ENCODE measurements at regions not wholly inside any gene's neighbourhood (a gene's known extent, or its start where the extent isn't known, plus 50 kb on each side); places are given as distances from the start of the nearest gene placed in this dataset.

DNA sequence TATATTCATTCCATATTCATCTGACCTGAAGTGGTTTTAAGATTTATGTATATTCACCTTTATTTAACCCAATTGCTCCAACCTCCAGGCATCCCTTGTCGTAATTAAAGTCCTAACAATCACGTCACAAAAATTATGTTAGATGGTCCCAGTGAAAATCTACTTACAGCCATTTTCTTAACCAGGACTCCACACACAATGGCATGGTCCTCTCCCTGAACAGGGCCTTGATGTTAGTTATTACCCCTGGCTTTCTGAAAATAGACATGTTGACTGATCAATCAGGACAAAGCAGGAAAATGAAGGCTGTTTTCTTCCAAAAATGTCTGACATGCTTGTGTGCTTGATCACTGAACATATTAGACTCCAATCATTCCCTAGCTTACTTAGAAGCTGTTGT, 542.7 kb upstream of the SLITRK5 start:
- H3K27ac ChIP-seq (ENCODE audit: low read length): no peak overlapping the region
- no peak overlapping the region for H3K4me3 ChIP-seq (ENCODE audit: low read length)
- H3K9me3 ChIP-seq (replicated peaks; ENCODE audit: control insufficient read depth, low read depth, low read length): no peaks in the 10 kb centered on the region
- WGBS (ENCODE audit: insufficient coverage): no CpG with 5 or more reads among the region's 2 CpGs
- DNase-seq: no peak
- H3K4me1 ChIP-seq (ENCODE audit: control insufficient read depth, insufficient read depth, low read length): no peaks in the 10 kb centered on the region
- H3K27me3 ChIP-seq (ENCODE audit: control insufficient read depth, insufficient read depth, low read length): no peaks in the 10 kb centered on the region
- H3K36me3 ChIP-seq (ENCODE audit: control insufficient read depth, insufficient read depth, low read length): no peaks in the 10 kb centered on the region

DNA sequence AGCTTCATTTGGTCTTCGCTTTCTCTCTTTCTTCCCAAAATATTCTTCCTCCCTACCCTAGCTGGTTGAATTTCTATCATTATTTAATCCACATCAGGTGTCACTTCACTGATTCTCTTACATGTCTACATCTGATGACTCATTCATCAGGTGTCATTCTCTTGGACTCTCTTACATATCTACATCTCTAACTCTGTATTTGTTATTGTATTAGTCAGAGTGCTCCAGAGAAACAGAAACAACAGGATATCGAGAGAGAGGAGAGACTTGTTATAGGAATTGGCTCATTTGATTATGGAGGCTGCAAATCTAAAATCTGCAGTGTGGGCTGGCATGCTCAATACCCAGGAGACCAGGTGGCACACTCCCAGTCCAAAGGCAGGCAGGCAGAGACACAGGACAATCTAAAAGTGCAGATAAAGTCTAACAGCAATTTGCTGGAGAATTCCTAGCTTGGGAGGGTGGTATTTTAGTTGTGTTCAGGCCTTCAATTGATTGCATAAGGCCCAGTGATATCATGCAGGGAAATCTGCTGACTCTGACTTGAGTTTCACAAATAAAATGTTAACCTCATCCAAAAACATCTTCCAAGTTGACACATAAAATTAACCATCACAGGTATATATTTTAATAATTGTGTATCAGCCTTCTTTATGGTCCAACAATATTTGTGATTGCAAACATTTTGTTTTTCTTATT, 541.4 kb upstream of the SLITRK5 start:
- Histone ChIP-seq H3K4me1 (ENCODE audit: control insufficient read depth, insufficient read depth, low read length) (no peaks in the 10 kb centered on the region), H3K27ac (ENCODE audit: low read length) (no peak overlapping the region)
- 83% methylated on average over 1 of the region's 2 CpGs for WGBS (ENCODE audit: insufficient coverage)

DNA sequence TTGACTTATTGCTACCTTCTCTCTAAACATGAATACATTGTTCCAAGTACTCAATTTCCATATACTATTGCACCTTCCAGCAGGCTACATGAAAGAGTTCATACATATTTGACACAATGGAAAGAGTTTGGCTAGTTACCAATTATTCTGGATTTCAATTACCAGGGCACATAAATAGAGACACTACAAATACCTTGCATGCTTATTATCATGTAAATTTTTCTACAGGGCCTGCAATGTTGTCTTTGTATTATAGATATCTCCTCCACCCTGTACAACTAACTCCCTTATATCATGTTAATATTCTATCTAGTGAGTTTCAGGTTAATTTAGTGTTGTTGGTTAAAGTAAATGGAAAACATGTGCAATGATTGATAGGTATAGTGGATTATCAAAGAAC, 540.7 kb upstream of the SLITRK5 start:
- no peaks in the 10 kb centered on the region for H3K4me1 ChIP-seq (ENCODE audit: control insufficient read depth, insufficient read depth, low read length)
- no peaks in the 10 kb centered on the region for H3K9me3 ChIP-seq (replicated peaks; ENCODE audit: control insufficient read depth, low read depth, low read length)
- H3K4me3 ChIP-seq (ENCODE audit: low read length): no peak overlapping the region
- no peaks in the 10 kb centered on the region for H3K27me3 ChIP-seq (ENCODE audit: control insufficient read depth, insufficient read depth, low read length)
- H3K36me3 ChIP-seq (ENCODE audit: control insufficient read depth, insufficient read depth, low read length): no peaks in the 10 kb centered on the region
- DNase-seq: no peak
- no peak overlapping the region for H3K27ac ChIP-seq (ENCODE audit: low read length)

More for the DNA sequence above, 541.4 kb upstream of the SLITRK5 start:
- Histone ChIP-seq H3K4me3 (ENCODE audit: low read length) (no peak overlapping the region), H3K27me3 (ENCODE audit: control insufficient read depth, insufficient read depth, low read length) (no peaks in the 10 kb centered on the region), H3K9me3 (replicated peaks; ENCODE audit: control insufficient read depth, low read depth, low read length) (no peaks in the 10 kb centered on the region), H3K36me3 (ENCODE audit: control insufficient read depth, insufficient read depth, low read length) (no peaks in the 10 kb centered on the region)
- DNase-seq: no peak

DNA sequence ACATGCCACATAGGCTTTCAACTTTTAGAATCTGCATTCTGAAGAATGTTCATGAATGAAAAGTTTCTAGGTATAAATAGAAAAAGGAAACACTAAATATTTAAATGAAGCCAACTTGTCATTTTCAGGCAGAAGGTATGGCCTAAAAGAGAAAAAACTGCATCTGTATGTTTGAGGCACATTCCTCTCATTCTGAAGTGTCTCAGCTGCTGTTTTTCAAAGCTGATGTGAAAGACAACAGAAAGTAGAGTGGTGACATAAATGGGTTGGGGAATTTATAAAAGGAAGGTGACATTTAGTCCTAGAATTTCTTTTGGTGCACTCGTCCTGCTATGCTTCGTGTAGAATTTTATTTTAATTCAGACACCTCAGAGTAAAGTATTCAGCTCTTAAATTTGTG, 539.6 kb upstream of the SLITRK5 start:
- Histone ChIP-seq H3K9me3 (replicated peaks; ENCODE audit: control insufficient read depth, low read depth, low read length) (no peaks in the 10 kb centered on the region), H3K27ac (ENCODE audit: low read length) (no peak overlapping the region), H3K4me3 (ENCODE audit: low read length) (no peak overlapping the region), H3K27me3 (ENCODE audit: control insufficient read depth, insufficient read depth, low read length) (no peaks in the 10 kb centered on the region), H3K4me1 (ENCODE audit: control insufficient read depth, insufficient read depth, low read length) (no peaks in the 10 kb centered on the region), H3K36me3 (ENCODE audit: control insufficient read depth, insufficient read depth, low read length) (no peaks in the 10 kb centered on the region)
- no CpG with 5 or more reads among the region's 2 CpGs for WGBS (ENCODE audit: insufficient coverage)
- DNase-seq: no peak

DNA sequence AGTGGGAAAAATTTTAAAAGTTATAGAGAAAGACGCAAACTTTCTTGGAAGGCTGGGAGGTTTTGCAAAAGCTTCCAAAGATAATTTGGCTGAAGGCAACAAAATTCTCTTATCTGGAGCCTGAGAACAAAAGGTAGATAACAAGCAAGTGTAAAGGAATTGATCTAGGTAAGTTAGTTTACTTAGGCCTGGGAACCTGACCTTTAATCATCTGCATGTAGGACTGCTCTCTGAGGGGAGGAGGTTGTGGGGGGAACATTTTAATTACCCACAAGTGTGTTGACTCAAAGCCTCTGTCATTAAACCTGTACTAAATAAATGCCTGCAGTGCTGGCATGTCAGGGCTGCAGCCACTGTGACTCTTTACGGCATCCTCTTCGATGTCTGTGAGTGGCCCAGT, 532.3 kb upstream of the SLITRK5 start:
- WGBS (ENCODE audit: insufficient coverage): 100% methylated on average over 3 of the region's 3 CpGs

DNA sequence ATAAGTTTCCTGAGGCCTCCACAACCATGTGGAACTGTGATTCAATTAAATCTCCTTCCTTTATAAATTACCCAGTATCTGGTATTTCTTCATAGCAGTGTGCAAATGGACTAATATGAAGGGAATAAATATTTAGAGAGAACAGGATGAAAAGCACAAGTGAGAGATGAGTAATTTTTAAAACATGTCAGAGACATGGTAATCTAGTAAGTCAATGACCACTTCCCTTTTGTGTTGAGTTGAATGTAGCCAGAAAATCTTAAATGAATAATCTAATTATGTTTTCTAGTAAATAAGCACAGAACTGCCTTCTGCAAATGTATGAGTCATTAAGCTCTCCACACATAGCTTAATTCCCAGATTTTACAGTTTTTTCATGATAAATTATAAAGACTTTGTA, 524.1 kb upstream of the SLITRK5 start:
- no peak for DNase-seq
- H3K27ac ChIP-seq (ENCODE audit: low read length): no peak overlapping the region
- H3K27me3 ChIP-seq (ENCODE audit: control insufficient read depth, insufficient read depth, low read length): no peaks in the 10 kb centered on the region
- no peaks in the 10 kb centered on the region for H3K9me3 ChIP-seq (replicated peaks; ENCODE audit: control insufficient read depth, low read depth, low read length)
- H3K4me3 ChIP-seq (ENCODE audit: low read length): no peak overlapping the region
- no peaks in the 10 kb centered on the region for H3K36me3 ChIP-seq (ENCODE audit: control insufficient read depth, insufficient read depth, low read length)
- no peaks in the 10 kb centered on the region for H3K4me1 ChIP-seq (ENCODE audit: control insufficient read depth, insufficient read depth, low read length)

More for the DNA sequence above, 532.3 kb upstream of the SLITRK5 start:
- Histone ChIP-seq H3K27ac (ENCODE audit: low read length) (no peak overlapping the region), H3K36me3 (ENCODE audit: control insufficient read depth, insufficient read depth, low read length) (no peaks in the 10 kb centered on the region), H3K27me3 (ENCODE audit: control insufficient read depth, insufficient read depth, low read length) (no peaks in the 10 kb centered on the region), H3K4me3 (ENCODE audit: low read length) (no peak overlapping the region), H3K9me3 (replicated peaks; ENCODE audit: control insufficient read depth, low read depth, low read length) (no peaks in the 10 kb centered on the region), H3K4me1 (ENCODE audit: control insufficient read depth, insufficient read depth, low read length) (no peaks in the 10 kb centered on the region)
- DNase-seq: no peak

DNA sequence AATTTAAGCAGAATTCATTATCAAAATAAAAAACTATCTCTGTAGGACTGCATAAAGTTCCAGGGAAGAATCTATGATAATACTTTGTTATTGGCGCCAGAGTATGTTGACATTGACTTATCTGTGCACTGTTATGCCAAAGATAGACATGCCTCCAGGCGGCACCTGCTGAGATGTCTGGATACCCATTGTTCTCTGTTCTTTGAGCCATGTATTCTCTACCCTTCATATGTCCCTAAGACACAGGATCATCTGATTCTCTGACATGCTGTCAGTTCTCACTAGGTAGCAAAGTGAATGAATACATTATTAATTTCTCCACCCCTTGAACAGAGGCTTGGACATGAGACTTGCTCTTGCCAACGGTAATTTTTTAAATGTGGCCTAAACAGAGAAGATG, 517.8 kb upstream of the SLITRK5 start:
- Histone ChIP-seq H3K4me1 (ENCODE audit: control insufficient read depth, insufficient read depth, low read length) (no peaks in the 10 kb centered on the region), H3K27me3 (ENCODE audit: control insufficient read depth, insufficient read depth, low read length) (no peaks in the 10 kb centered on the region), H3K9me3 (replicated peaks; ENCODE audit: control insufficient read depth, low read depth, low read length) (peaks cover 2% of the 10 kb centered on the region), H3K27ac (ENCODE audit: low read length) (no peak overlapping the region), H3K36me3 (ENCODE audit: control insufficient read depth, insufficient read depth, low read length) (no peaks in the 10 kb centered on the region), H3K4me3 (ENCODE audit: low read length) (no peak overlapping the region)
- DNase-seq: no peak
- WGBS (ENCODE audit: insufficient coverage): no CpG with 5 or more reads among the region's 3 CpGs

DNA sequence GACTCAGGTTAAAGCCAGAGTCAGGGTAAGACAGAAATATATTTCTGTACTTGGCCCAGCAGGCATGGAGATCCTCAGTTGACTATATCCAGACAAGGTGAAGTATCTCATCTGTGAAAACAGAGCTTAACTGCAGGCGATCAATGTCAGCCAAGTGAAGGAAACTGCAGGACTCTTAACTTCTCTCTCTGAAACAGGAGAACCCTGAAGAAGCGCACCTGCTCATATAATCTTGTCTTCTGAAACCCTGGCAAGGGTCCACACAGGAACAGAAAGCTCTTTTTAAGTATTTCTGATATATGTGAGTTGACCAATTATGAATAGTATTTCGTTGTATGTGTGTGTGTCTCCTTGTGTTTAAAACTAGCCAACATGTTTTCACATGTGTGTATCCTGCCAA, 504.8 kb upstream of the SLITRK5 start:
- no peak for DNase-seq
- Histone ChIP-seq H3K36me3 (ENCODE audit: control insufficient read depth, insufficient read depth, low read length) (no peaks in the 10 kb centered on the region), H3K27me3 (ENCODE audit: control insufficient read depth, insufficient read depth, low read length) (no peaks in the 10 kb centered on the region), H3K27ac (ENCODE audit: low read length) (no peak overlapping the region), H3K4me1 (ENCODE audit: control insufficient read depth, insufficient read depth, low read length) (no peaks in the 10 kb centered on the region), H3K4me3 (ENCODE audit: low read length) (no peak overlapping the region), H3K9me3 (replicated peaks; ENCODE audit: control insufficient read depth, low read depth, low read length) (peaks cover 2% of the 10 kb centered on the region)
- 50% methylated on average over 1 of the region's 3 CpGs for WGBS (ENCODE audit: insufficient coverage)

DNA sequence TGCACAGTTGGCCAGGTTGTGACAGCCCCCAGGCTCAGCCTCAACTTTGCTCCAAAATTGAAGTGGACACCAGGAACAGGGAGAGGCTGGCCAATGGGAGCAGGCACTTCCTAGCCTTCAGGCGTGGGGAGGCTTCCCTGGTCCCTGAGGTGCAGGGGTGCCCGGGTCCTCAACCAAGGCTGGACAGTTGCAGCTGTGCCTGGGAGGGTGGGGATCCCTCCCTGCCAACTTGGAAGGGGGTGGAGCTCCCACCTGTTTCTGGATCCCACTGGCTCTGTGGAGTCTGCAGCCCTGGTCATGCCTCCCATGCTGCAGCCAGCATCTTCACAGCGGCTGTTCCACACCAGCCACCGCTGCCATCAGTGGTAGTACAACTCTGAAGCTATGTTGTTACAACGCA, 502.8 kb upstream of the SLITRK5 start:
- no peak for DNase-seq
- Histone ChIP-seq H3K27ac (ENCODE audit: low read length) (no peak overlapping the region), H3K4me1 (ENCODE audit: control insufficient read depth, insufficient read depth, low read length) (no peaks in the 10 kb centered on the region), H3K4me3 (ENCODE audit: low read length) (no peak overlapping the region), H3K36me3 (ENCODE audit: control insufficient read depth, insufficient read depth, low read length) (no peaks in the 10 kb centered on the region), H3K27me3 (ENCODE audit: control insufficient read depth, insufficient read depth, low read length) (no peaks in the 10 kb centered on the region), H3K9me3 (replicated peaks; ENCODE audit: control insufficient read depth, low read depth, low read length) (no peaks in the 10 kb centered on the region)
- 86% methylated on average over 3 of the region's 5 CpGs for WGBS (ENCODE audit: insufficient coverage)

DNA sequence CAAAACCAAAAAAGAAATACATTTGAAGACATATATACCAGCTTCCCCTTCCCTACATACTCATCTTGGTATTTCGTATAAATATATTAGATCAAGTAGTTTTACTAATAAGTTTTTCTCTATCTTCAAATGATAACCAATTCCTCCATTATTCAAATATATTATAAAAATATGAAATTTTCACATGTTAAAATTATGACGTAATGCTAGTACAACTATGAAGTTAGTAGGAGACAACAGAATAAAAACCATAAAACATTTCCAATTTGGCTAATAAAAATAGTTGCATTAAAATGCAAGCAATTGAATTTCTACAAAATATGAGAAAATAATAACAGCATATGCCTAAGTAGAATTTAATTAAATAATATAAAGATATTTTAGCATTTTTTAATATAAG, 501.8 kb upstream of the SLITRK5 start:
- Histone ChIP-seq H3K27ac (ENCODE audit: low read length) (no peak overlapping the region), H3K36me3 (ENCODE audit: control insufficient read depth, insufficient read depth, low read length) (no peaks in the 10 kb centered on the region), H3K9me3 (replicated peaks; ENCODE audit: control insufficient read depth, low read depth, low read length) (no peaks in the 10 kb centered on the region), H3K27me3 (ENCODE audit: control insufficient read depth, insufficient read depth, low read length) (no peaks in the 10 kb centered on the region), H3K4me3 (ENCODE audit: low read length) (no peak overlapping the region), H3K4me1 (ENCODE audit: control insufficient read depth, insufficient read depth, low read length) (no peaks in the 10 kb centered on the region)
- WGBS (ENCODE audit: insufficient coverage): no CpG with 5 or more reads among the region's 2 CpGs
- DNase-seq: no peak

DNA sequence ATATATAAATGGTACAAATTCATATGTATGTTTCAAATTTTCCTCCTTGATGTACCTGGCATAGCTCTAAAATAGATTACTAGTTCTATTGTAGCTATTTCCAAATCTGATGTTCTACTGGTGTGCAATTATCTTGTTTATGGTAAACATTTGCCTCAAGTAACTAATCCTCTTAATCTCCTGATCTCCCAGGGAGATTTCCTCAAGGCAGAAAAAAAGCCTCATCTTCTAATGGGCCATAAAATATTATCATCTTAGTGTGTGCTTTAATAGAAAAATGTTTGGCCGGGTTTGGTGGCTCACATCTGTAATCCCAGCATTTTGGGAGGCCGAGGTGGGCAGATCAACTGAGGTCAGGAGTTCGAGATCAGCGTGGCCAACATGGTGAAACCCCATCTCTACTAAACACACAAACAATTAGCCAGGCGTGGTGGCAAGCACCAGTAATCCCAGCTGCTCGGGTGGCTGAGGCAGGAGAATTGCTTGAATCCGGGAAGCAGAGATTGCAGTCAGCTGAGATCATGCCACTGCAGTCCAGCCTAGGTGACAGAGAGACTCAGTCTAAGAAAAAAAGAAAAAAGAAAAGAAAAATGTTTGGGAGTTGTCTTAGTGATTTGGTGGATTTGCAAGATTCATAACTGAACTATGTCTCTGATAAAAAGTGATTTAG, 498.9 kb upstream of the SLITRK5 start:
- H3K9me3 ChIP-seq (replicated peaks; ENCODE audit: control insufficient read depth, low read depth, low read length): no peaks in the 10 kb centered on the region
- no peak overlapping the region for H3K4me3 ChIP-seq (ENCODE audit: low read length)
- H3K27ac ChIP-seq (ENCODE audit: low read length): no peak overlapping the region
- 45% methylated on average over 3 of the region's 7 CpGs for WGBS (ENCODE audit: insufficient coverage)
- no peaks in the 10 kb centered on the region for H3K4me1 ChIP-seq (ENCODE audit: control insufficient read depth, insufficient read depth, low read length)
- no peak for DNase-seq
- H3K36me3 ChIP-seq (ENCODE audit: control insufficient read depth, insufficient read depth, low read length): no peaks in the 10 kb centered on the region
- no peaks in the 10 kb centered on the region for H3K27me3 ChIP-seq (ENCODE audit: control insufficient read depth, insufficient read depth, low read length)
